SK-N-SH (cell line): ENCODE measurements at regions not wholly inside any gene's neighbourhood (a gene's known extent, or its start where the extent isn't known, plus 50 kb on each side); places are given as distances from the start of the nearest gene placed in this dataset.

Experiments used
- CTCF ChIA-PET: fragments of 300-600, 350-600 bp; formaldehyde crosslinking; extraction: SDS; loops from one replicate; lab custom pipeline; 2021; lab: Yijun Ruan, JAX
- POLR2A ChIA-PET: fragments of 350-600 bp; sonication (Branson Sonifier 250); formaldehyde crosslinking; extraction: SDS; loops from one replicate; lab custom pipeline; 2020; ENCODE audit warnings: antibody characterized with exemption, inconsistent platforms; lab: Yijun Ruan, JAX
- DNase-seq: peaks from one replicate; pipeline ENCODE4 v3.0.0; 2012
- H2AFZ ChIP-seq: fragments of 200-600 bp; sonication (generic); 2 replicates; pipeline ENCODE4 v1.8.1; 2016; ENCODE audit warnings: antibody characterized with exemption, mild to moderate bottlenecking, low read depth
- H3F3A ChIP-seq: fragments of 200-600 bp; sonication (generic); replicated peaks from 2 replicates; pipeline ENCODE3; 2016; ENCODE audit warnings: antibody characterized with exemption, mild to moderate bottlenecking; ENCODE audit not compliant: insufficient read depth
- H3K27ac ChIP-seq, 2 experiments: fragments of 200-500 bp in 1 of 2; fragments of 200-600 bp in 1 of 2; sonication (Bioruptor generic) in 1 of 2; sonication (generic), shearing (Covaris generic) in 1 of 2; 2 replicates each; pipeline versions ENCODE4 v1.5.1 to v1.6.1; 2014 to 2016; ENCODE audit warnings: low read depth in 2 of 2, inconsistent platforms in 1 of 2, low read length in 1 of 2, mild to moderate bottlenecking in 1 of 2, mixed read lengths in 1 of 2
- H3K27me3 ChIP-seq: fragments of 200-600 bp; sonication (generic), shearing (Covaris generic); 2 replicates; pipeline ENCODE4 v1.6.1; 2016; ENCODE audit warnings: mixed run types; ENCODE audit not compliant: insufficient read depth
- H3K36me3 ChIP-seq, 2 experiments: fragments of 200-500 bp in 1 of 2; fragments of 200-600 bp in 1 of 2; sonication (Bioruptor generic) in 1 of 2; sonication (generic) in 1 of 2; replicated peaks in 1 of 2; 2 replicates each; pipeline versions ENCODE3 to v1.5.1; 2014 to 2016; ENCODE audit warnings: low read length in 1 of 2, mild to moderate bottlenecking in 1 of 2; ENCODE audit not compliant: insufficient read depth in 2 of 2, control insufficient read depth in 1 of 2
- H3K4me1 ChIP-seq, 2 experiments: fragments of 200-500 bp in 1 of 2; fragments of 200-600 bp in 1 of 2; sonication (Bioruptor generic) in 1 of 2; sonication (generic), shearing (Covaris generic) in 1 of 2; 2 replicates each; pipeline versions ENCODE4 v1.5.1 to v1.6.1; 2014 to 2016; ENCODE audit warnings: low read depth in 1 of 2, low read length in 1 of 2, mixed run types in 1 of 2; ENCODE audit not compliant: insufficient read depth in 2 of 2, control insufficient read depth in 1 of 2
- H3K4me2 ChIP-seq: fragments of 200-600 bp; sonication (generic), shearing (Covaris generic); 2 replicates; pipeline ENCODE4 v1.6.1; 2017; ENCODE audit warnings: mixed run types
- H3K4me3 ChIP-seq, 2 experiments: fragments of 200-500 bp in 1 of 2; fragments of 200-600 bp in 1 of 2; sonication (Bioruptor generic) in 1 of 2; sonication (generic), shearing (Covaris generic) in 1 of 2; 2 replicates each; pipeline versions ENCODE4 v1.5.1 to v1.8.1; 2014 to 2016; ENCODE audit warnings: low read depth in 2 of 2, inconsistent platforms in 1 of 2, low read length in 1 of 2, mild to moderate bottlenecking in 1 of 2, mixed read lengths in 1 of 2, moderate library complexity in 1 of 2
- H3K79me2 ChIP-seq: fragments of 200-600 bp; sonication (generic); 2 replicates; pipeline ENCODE4 v1.8.1; 2017; ENCODE audit warnings: mild to moderate bottlenecking; ENCODE audit not compliant: insufficient read depth
- H3K9ac ChIP-seq: fragments of 200-600 bp; sonication (generic); 2 replicates; pipeline ENCODE4 v1.6.1; 2017; ENCODE audit warnings: mixed run types
- H3K9me2 ChIP-seq: fragments of 200-600 bp; sonication (generic); 2 replicates; pipeline ENCODE4 v1.6.1; 2017; ENCODE audit warnings: mixed run types
- H3K9me3 ChIP-seq: fragments of 200-600 bp; sonication (generic); 2 replicates; pipeline ENCODE4 v1.6.1; 2017; ENCODE audit warnings: mixed run types, mild to moderate bottlenecking, moderate library complexity
- H4K20me1 ChIP-seq: fragments of 200-600 bp; sonication (generic); 2 replicates; pipeline ENCODE4 v1.6.1; 2017; ENCODE audit warnings: mild to moderate bottlenecking, mixed run types; ENCODE audit not compliant: insufficient read depth
- CHD2 ChIP-seq: fragments of 150-350 bp; IDR thresholded peaks from 2 replicates; pipeline ENCODE4 v1.6.1; 2018; ENCODE audit warnings: low read length; ENCODE audit not compliant: partially characterized antibody
- CTCF ChIP-seq: fragments of 200-600 bp; sonication (generic); IDR thresholded peaks from 2 replicates; pipeline ENCODE4 v1.6.1; 2017; ENCODE audit warnings: antibody characterized with exemption, mild to moderate bottlenecking, moderate library complexity
- EZH2phosphoT487 ChIP-seq: fragments of 200-600 bp; sonication (generic); IDR thresholded peaks from 2 replicates; pipeline ENCODE4 v1.6.1; 2017; ENCODE audit warnings: low read depth, mixed run types, mild to moderate bottlenecking, antibody characterized with exemption, moderate library complexity, borderline replicate concordance
- FOSL2 ChIP-seq: IDR thresholded peaks from 2 replicates; pipeline ENCODE4 v1.4.0; 2012; ENCODE audit warnings: low read depth, mild to moderate bottlenecking, moderate library complexity, borderline replicate concordance
- FOXJ3 ChIP-seq: sonication (generic); formaldehyde crosslinking; IDR thresholded peaks from 2 replicates; pipeline ENCODE4 v1.5.1; 2020; ENCODE audit warnings: mild to moderate bottlenecking, missing genetic modification reagents
- FOXM1 ChIP-seq: IDR thresholded peaks from 2 replicates; pipeline ENCODE4 v1.4.0; 2012; ENCODE audit warnings: low read depth, mild to moderate bottlenecking
- IRF3 ChIP-seq: fragments of 150-350 bp; IDR thresholded peaks from 2 replicates; pipeline ENCODE4 v1.6.1; 2016; ENCODE audit warnings: mild to moderate bottlenecking, low read depth, low read length
- JUND ChIP-seq: IDR thresholded peaks from 2 replicates; pipeline ENCODE4 v1.4.0; 2012
- MXI1 ChIP-seq: IDR thresholded peaks from 2 replicates; pipeline ENCODE4 v1.6.1; 2012; ENCODE audit warnings: mild to moderate bottlenecking, low read depth, low read length, improper control_type of control experiment
- POLR2AphosphoS5 ChIP-seq: IDR thresholded peaks from 2 replicates; pipeline ENCODE4 v1.6.1; 2012; ENCODE audit warnings: low read depth, low read length
- RAD21 ChIP-seq: IDR thresholded peaks from 2 replicates; pipeline ENCODE4 v1.6.1; 2012; ENCODE audit warnings: mild to moderate bottlenecking, low read length
- REST ChIP-seq: IDR thresholded peaks from 2 replicates; pipeline ENCODE4 v1.6.1; 2012; ENCODE audit warnings: mild to moderate bottlenecking, low read depth, low read length, moderate library complexity
- SIN3A ChIP-seq: IDR thresholded peaks from 2 replicates; pipeline ENCODE4 v1.6.1; 2012; ENCODE audit warnings: low read depth, mild to moderate bottlenecking, low read length, moderate library complexity, borderline replicate concordance
- TEAD4 ChIP-seq: IDR thresholded peaks from 2 replicates; pipeline ENCODE4 v1.4.0; 2012; ENCODE audit warnings: mild to moderate bottlenecking, borderline replicate concordance; ENCODE audit not compliant: insufficient read depth
- USF2 ChIP-seq: fragments of 150-350 bp; IDR thresholded peaks from 2 replicates; pipeline ENCODE4 v1.6.1; 2017; ENCODE audit warnings: antibody characterized with exemption, low read length, low read depth, borderline replicate concordance
- YY1 ChIP-seq: IDR thresholded peaks from 2 replicates; pipeline ENCODE4 v1.4.0; 2012; ENCODE audit warnings: low read depth, mild to moderate bottlenecking
- WGBS: methylation state at CpG from one replicate; pipeline ENCODE4 v1.1.6; 2017; ENCODE audit warnings: low lambda C conversion rate; 5-methylcytosine and 5-hydroxymethylcytosine counted together

- Histone ChIP-seq H3K27ac (no peak overlapping the region), H4K20me1 (no peaks in the 10 kb centered on the region), H3K4me1 (peaks cover 0 to 15% of the 10 kb centered on the region in 2 experiments; a peak in 2 of 4 replicates), H3K9me2 (no peaks in the 10 kb centered on the region), H3K27me3 (no peaks in the 10 kb centered on the region), H3K4me3 (no peak overlapping the region), H3K9ac (no peak overlapping the region), H3K9me3 (no peaks in the 10 kb centered on the region), H2AFZ (no peak overlapping the region), H3K79me2 (no peaks in the 10 kb centered on the region), H3K4me2 (no peak overlapping the region), H3F3A (peaks cover 11% of the 10 kb centered on the region), H3K36me3 (no peaks in the 10 kb centered on the region)
- ChIA-PET CTCF (no interaction called here), POLR2A (no interaction called here)
- TF ChIP-seq TEAD4 (no peak), POLR2AphosphoS5 (no peak)
- no peak for DNase-seq
- 97% methylated on average over 2 of the region's 2 CpGs for WGBS
These were observed 314.5 kb downstream of the OSR1 start for GRCh38 chr2:19043893-19044292.

GRCh38 chr2:19041434-19042041 is 316.9 kb downstream of the OSR1 start:
- TF ChIP-seq EZH2phosphoT487 (no peak), SIN3A (no peak), FOSL2 (no peak), MXI1 (no peak), YY1 (no peak), CTCF (no peak), IRF3 (no peak), USF2 (no peak), REST (no peak), FOXM1 (no peak), CHD2 (no peak), RAD21 (no peak), FOXJ3 (CRISPR knock-in tag) (no peak), JUND (no peak), POLR2AphosphoS5 (no peak)
- H3K4me3 ChIP-seq = no peak overlapping the region
- peaks cover 8 to 29% of the 10 kb centered on the region in 2 experiments; a peak in 3 of 4 replicates for H3K4me1 ChIP-seq
- peaks cover 28% of the 10 kb centered on the region for H3F3A ChIP-seq
- H3K27ac ChIP-seq = no peak overlapping the region
- no peaks in the 10 kb centered on the region for H3K9me2 ChIP-seq
- no peaks in the 10 kb centered on the region for H3K79me2 ChIP-seq
- CTCF ChIA-PET = no interaction called here
- WGBS = 81% methylated on average over 5 of the region's 5 CpGs
- H3K36me3 ChIP-seq = no peaks in the 10 kb centered on the region
- no peak for DNase-seq
- H3K27me3 ChIP-seq = no peaks in the 10 kb centered on the region
- H3K9ac ChIP-seq = no peak overlapping the region
- H3K9me3 ChIP-seq = no peaks in the 10 kb centered on the region
- no peak overlapping the region for H2AFZ ChIP-seq
- no peaks in the 10 kb centered on the region for H4K20me1 ChIP-seq
- H3K4me2 ChIP-seq = no peak overlapping the region
- POLR2A ChIA-PET = no interaction called here
